ENCODE measurements at regions not wholly inside any gene's neighbourhood (a gene's known extent, or its start where the extent isn't known, plus 50 kb on each side); places are given as distances from the start of the nearest gene placed in this dataset.

- TF ChIP-seq CTCF (IDR thresholded peaks at IDR 0.05 in 4 of 5, conservative IDR thresholded peaks at IDR 0.05 in 1 of 5), result no peak
- TF ChIP-seq POLR2A (IDR thresholded peaks at IDR 0.05), result no peak
Observed at GRCh38 chr6:140058863-140059262, 684.4 kb upstream of the CITED2 start.
